Adrenal gland (tissue), 5 donors: ENCODE measurements at regions not wholly inside any gene's neighbourhood (a gene's known extent, or its start where the extent isn't known, plus 50 kb on each side); places are given as distances from the start of the nearest gene placed in this dataset.

Experiments
- POLR2A ChIP-seq, 2 donors: fragments of 450-650 bp; IDR thresholded peaks; one replicate each; pipeline ENCODE4 v1.6.1; 2017; ENCODE audit warnings: antibody characterized with exemption in 2 of 2, mild to moderate bottlenecking in 2 of 2, moderate library complexity in 1 of 2
- TF ChIP-seq, protein P1 (sequence below), 6 experiments: fragments of 450-650 bp in 4 of 6; fragments of 200-600 bp in 2 of 6; sonication (generic) in 1 of 6; IDR thresholded peaks; 1 replicate in 5 of 6; 2 replicates in 1 of 6; pipeline versions ENCODE4 v1.5.1 to v1.8.0; 2016 to 2021; ENCODE audit warnings: antibody characterized with exemption in 6 of 6, mild to moderate bottlenecking in 2 of 6, moderate library complexity in 1 of 6
- donor health status: DM: no; HTN: no; CAD: no.

DNA sequence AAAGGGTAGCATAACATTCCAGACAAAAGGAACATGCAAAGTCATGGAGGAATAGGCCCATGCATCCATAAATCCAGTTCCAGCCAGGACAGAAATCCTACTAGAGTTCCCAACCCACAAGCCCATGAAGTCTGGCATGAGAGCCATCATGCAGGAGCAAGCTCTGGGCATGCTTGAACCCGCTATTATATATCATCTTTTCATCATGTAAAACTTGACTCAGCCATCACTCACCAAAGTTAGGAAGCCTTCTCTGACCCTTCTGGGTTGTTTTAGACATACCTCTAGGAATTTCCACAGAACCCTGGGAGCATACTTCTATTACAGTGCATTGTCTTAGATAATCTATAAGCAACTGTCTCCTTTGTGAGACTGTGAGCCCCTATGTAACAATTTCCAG, 293.0 kb upstream of the NPSR1 start:
- TF ChIP-seq, protein P1, sequence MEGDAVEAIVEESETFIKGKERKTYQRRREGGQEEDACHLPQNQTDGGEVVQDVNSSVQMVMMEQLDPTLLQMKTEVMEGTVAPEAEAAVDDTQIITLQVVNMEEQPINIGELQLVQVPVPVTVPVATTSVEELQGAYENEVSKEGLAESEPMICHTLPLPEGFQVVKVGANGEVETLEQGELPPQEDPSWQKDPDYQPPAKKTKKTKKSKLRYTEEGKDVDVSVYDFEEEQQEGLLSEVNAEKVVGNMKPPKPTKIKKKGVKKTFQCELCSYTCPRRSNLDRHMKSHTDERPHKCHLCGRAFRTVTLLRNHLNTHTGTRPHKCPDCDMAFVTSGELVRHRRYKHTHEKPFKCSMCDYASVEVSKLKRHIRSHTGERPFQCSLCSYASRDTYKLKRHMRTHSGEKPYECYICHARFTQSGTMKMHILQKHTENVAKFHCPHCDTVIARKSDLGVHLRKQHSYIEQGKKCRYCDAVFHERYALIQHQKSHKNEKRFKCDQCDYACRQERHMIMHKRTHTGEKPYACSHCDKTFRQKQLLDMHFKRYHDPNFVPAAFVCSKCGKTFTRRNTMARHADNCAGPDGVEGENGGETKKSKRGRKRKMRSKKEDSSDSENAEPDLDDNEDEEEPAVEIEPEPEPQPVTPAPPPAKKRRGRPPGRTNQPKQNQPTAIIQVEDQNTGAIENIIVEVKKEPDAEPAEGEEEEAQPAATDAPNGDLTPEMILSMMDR (IDR thresholded peaks at IDR 0.05) = no peak
- TF ChIP-seq POLR2A (IDR thresholded peaks at IDR 0.05) = no peak
